NOMO-1 (cell line): ENCODE measurements at regions not wholly inside any gene's neighbourhood (a gene's known extent, or its start where the extent isn't known, plus 50 kb on each side); places are given as distances from the start of the nearest gene placed in this dataset.

Experiments
- DNase-seq, 2 experiments: peaks; one replicate each; lab custom pipeline; 2025; ENCODE audit not compliant: unreplicated experiment in 2 of 2; lab: John Stamatoyannopoulos, UW

GRCh38 chr16:86414991-86415740 is 95.2 kb upstream of the FOXF1 start:
- DNase-seq: no peak

- no peak for DNase-seq
Observed at GRCh38 chr16:86418981-86419380, 91.3 kb upstream of the FOXF1 start.

GRCh38 chr16:86419518-86419917 is 90.8 kb upstream of the FOXF1 start:
- DNase-seq: no peak

- DNase-seq: no peak
Observed at GRCh38 chr16:86421995-86422394, 88.3 kb upstream of the FOXF1 start.

GRCh38 chr16:86424398-86424797 is 85.9 kb upstream of the FOXF1 start:
- no peak for DNase-seq

GRCh38 chr16:86424985-86425384 is 85.3 kb upstream of the FOXF1 start:
- DNase-seq: no peak

GRCh38 chr16:86426063-86426642 is 84.2 kb upstream of the FOXF1 start:
- no peak for DNase-seq

GRCh38 chr16:86427433-86427851 is 82.9 kb upstream of the FOXF1 start:
- DNase-seq: no peak

GRCh38 chr16:86428729-86429517 is 81.4 kb upstream of the FOXF1 start:
- no peak for DNase-seq

GRCh38 chr16:86429663-86430062 is 80.7 kb upstream of the FOXF1 start:
- DNase-seq: no peak

- no peak for DNase-seq
Observed at GRCh38 chr16:86430814-86431213, 79.5 kb upstream of the FOXF1 start.

GRCh38 chr16:86431540-86431939 is 78.8 kb upstream of the FOXF1 start:
- DNase-seq: no peak

GRCh38 chr16:86432048-86432447 is 78.3 kb upstream of the FOXF1 start:
- no peak for DNase-seq

- no peak for DNase-seq
Observed at GRCh38 chr16:86432691-86433090, 77.6 kb upstream of the FOXF1 start.

GRCh38 chr16:86436466-86437185 is 73.7 kb upstream of the FOXF1 start:
- DNase-seq: no peak

- DNase-seq: no peak
Observed at GRCh38 chr16:86437348-86437747, 73.0 kb upstream of the FOXF1 start.

- DNase-seq: no peak
Observed at GRCh38 chr16:86442703-86443102, 67.6 kb upstream of the FOXF1 start.

GRCh38 chr16:86443508-86444147 is 66.7 kb upstream of the FOXF1 start:
- no peak for DNase-seq

- no peak for DNase-seq
Observed at GRCh38 chr16:86444261-86444660, 66.1 kb upstream of the FOXF1 start.

GRCh38 chr16:86444661-86445060 is 65.7 kb upstream of the FOXF1 start:
- no peak for DNase-seq

GRCh38 chr16:86446279-86446678 is 64.0 kb upstream of the FOXF1 start:
- DNase-seq: no peak
